ENCODE measurements at regions not wholly inside any gene's neighbourhood (a gene's known extent, or its start where the extent isn't known, plus 50 kb on each side); places are given as distances from the start of the nearest gene placed in this dataset.

- intact Hi-C loops (cut with micrococcal nuclease), result loop anchor here in 1 of 2 donors (2.0 kb wide), 1 partner anchor 21 kb away; no protein-coding TSS in a partner anchor
- 92% methylated on average over 11 of the region's 12 CpGs for WGBS (ENCODE audit: insufficient coverage)
- H3K4me1 Mint-ChIP-seq, result no peaks in the 10 kb centered on the region
- no peak overlapping the region for H3K27ac ChIP-seq (ENCODE audit: low read depth in 1 of 2, low read length in 2 of 2)
- no peak overlapping the region for H3K9ac ChIP-seq (ENCODE audit: insufficient read depth, low read length, poor library complexity, severe bottlenecking)
- H3K36me3 Mint-ChIP-seq, result no peaks in the 10 kb centered on the region
- H3K4me1 ChIP-seq (ENCODE audit: control insufficient read depth in 1 of 2, insufficient read depth in 2 of 2, low read length in 2 of 2), result no peaks in the 10 kb centered on the region
- no peak overlapping the region for H3K4me3 Mint-ChIP-seq
- no peaks in the 10 kb centered on the region for H4K20me1 ChIP-seq (ENCODE audit: insufficient read depth, low read length)
- H3K27me3 Mint-ChIP-seq (ENCODE audit: low read depth in 3 of 3), result peaks cover 0 to 28% (median 3%) of the 10 kb centered on the region in 3 donors
- no peak for TF ChIP-seq CTCF (IDR thresholded peaks at IDR 0.05)
- H3K79me2 ChIP-seq (ENCODE audit: insufficient read depth, low read length), result no peaks in the 10 kb centered on the region
- DNase-seq, result no peak
- no peak overlapping the region for H3K27ac Mint-ChIP-seq
- H3K4me2 ChIP-seq (replicated peaks; ENCODE audit: extremely low read depth, low read length, poor library complexity, severe bottlenecking), result no peak overlapping the region
- no peaks in the 10 kb centered on the region for H3K27me3 ChIP-seq (ENCODE audit: control insufficient read depth in 2 of 2, insufficient read depth in 2 of 2, low read length in 2 of 2)
- no peak overlapping the region for H3K4me3 ChIP-seq (replicated peaks in 1 of 3; ENCODE audit: low read depth in 2 of 3, low read length in 3 of 3)
- peaks cover 0 to 3% (median 0%) of the 10 kb centered on the region in 7 donors for H3K9me3 Mint-ChIP-seq
- H3K36me3 ChIP-seq (replicated peaks in 1 of 2; ENCODE audit: control insufficient read depth in 1 of 2, insufficient read depth in 2 of 2, low read length in 2 of 2), result no peaks in the 10 kb centered on the region
- H2AFZ ChIP-seq (ENCODE audit: insufficient read depth, low read depth, low read length, poor library complexity, severe bottlenecking), result no peak overlapping the region
- H3K9me3 ChIP-seq (replicated peaks in 1 of 2; ENCODE audit: control insufficient read depth in 1 of 2, insufficient read depth in 1 of 2, low read length in 2 of 2), result no peaks in the 10 kb centered on the region
Observed at GRCh38 chr1:17883662-17884395, 128.7 kb downstream of the ACTL8 start.

GRCh38 chr1:17885663-17886320 lies 130.7 kb downstream of the ACTL8 start:
- Mint-ChIP-seq H3K4me3 (no peak overlapping the region), H3K27ac (peak overlapping the region in 1 of 7 donors; percentile 28), H3K4me1 (no peaks in the 10 kb centered on the region), H3K27me3 (ENCODE audit: low read depth in 3 of 3) (peaks cover 2 to 22% (median 6%) of the 10 kb centered on the region in 3 donors), H3K9me3 (peaks cover 0 to 2% (median 0%) of the 10 kb centered on the region in 7 donors), H3K36me3 (no peaks in the 10 kb centered on the region)
- no peak for TF ChIP-seq CTCF (IDR thresholded peaks at IDR 0.05)
- intact Hi-C loops (cut with micrococcal nuclease), result no loop called here
- Histone ChIP-seq H3K79me2 (ENCODE audit: insufficient read depth, low read length) (no peaks in the 10 kb centered on the region), H3K4me2 (replicated peaks; ENCODE audit: extremely low read depth, low read length, poor library complexity, severe bottlenecking) (no peak overlapping the region), H2AFZ (ENCODE audit: insufficient read depth, low read depth, low read length, poor library complexity, severe bottlenecking) (no peak overlapping the region), H3K4me1 (ENCODE audit: control insufficient read depth in 1 of 2, insufficient read depth in 2 of 2, low read length in 2 of 2) (no peaks in the 10 kb centered on the region), H3K4me3 (replicated peaks in 1 of 3; ENCODE audit: low read depth in 2 of 3, low read length in 3 of 3) (no peak overlapping the region), H3K36me3 (replicated peaks in 1 of 2; ENCODE audit: control insufficient read depth in 1 of 2, insufficient read depth in 2 of 2, low read length in 2 of 2) (no peaks in the 10 kb centered on the region), H3K9me3 (replicated peaks in 1 of 2; ENCODE audit: control insufficient read depth in 1 of 2, insufficient read depth in 1 of 2, low read length in 2 of 2) (no peaks in the 10 kb centered on the region), H3K27me3 (ENCODE audit: control insufficient read depth in 2 of 2, insufficient read depth in 2 of 2, low read length in 2 of 2) (no peaks in the 10 kb centered on the region), H4K20me1 (ENCODE audit: insufficient read depth, low read length) (no peaks in the 10 kb centered on the region), H3K27ac (ENCODE audit: low read depth in 1 of 2, low read length in 2 of 2) (no peak overlapping the region), H3K9ac (ENCODE audit: insufficient read depth, low read length, poor library complexity, severe bottlenecking) (no peak overlapping the region)
- 92% methylated on average over 7 of the region's 10 CpGs for WGBS (ENCODE audit: insufficient coverage)
- DNase-seq, result no peak

Measured in CD14-positive monocyte (primary cell).